NCI-H2107 treated with DMSO at 0.1 percent for 48 hours (cell line): ENCODE measurements at regions not wholly inside any gene's neighbourhood (a gene's known extent, or its start where the extent isn't known, plus 50 kb on each side); places are given as distances from the start of the nearest gene placed in this dataset.
"Not testable (repeated sequence)": the region's sequence is repeated elsewhere in the genome, so short reads cannot be mapped to it uniquely, and the experiment has no call there.

Experiments used
- DNase-seq: peaks from one replicate; lab custom pipeline; 2025; ENCODE audit not compliant: unreplicated experiment; lab: John Stamatoyannopoulos, UW

DNA sequence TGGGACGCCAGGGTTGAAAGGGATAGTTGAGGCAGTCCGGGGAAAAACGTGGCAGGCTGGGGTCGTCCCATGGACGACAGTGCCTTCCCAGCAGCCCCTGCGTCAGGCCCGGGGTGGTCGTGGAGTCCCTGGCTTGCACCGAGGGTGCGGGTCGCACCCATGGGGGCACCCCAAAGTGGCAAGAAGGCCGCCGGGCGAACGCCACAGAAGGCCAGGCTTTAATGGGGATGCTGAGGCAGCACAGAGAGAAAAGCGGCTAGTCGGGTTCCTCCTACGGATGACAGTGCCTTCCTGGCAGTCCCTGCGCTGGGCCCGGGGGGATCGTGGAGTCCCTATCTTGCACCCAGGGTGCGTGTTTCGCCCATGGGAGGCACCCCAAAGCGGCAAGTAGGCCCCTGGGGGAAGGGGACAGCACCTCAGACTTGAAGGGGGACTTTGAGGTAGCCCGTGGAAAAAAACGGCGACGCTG is 158.6 kb upstream of the ALG10B start:
- DNase-seq, result no peak

GRCh38 chr12:38158428-38159091 is 158.0 kb upstream of the ALG10B start:
- no peak for DNase-seq

DNA sequence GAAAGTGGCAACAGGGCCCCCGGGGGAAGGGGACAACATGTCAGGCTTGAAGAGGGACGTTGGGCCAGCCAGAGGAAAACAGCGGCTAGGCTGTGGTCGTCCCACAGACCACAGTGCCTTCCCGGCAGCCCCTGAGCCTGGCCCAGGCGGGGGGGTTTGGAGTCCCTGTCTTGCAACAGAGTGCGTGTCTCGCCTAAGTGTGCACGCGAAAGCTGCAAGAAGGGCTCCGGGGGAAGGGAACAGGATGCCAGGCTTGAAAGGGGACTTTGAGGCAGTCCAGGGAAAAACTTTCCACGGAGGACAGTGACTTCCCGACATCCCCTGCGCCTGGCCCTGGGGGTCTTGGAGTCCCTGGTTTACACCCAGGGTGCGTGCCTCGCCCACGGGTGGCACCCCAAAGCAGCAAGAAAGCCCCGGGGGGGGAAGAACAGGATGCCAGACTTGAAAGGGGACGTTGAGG is 157.5 kb upstream of the ALG10B start:
- no peak for DNase-seq

DNA sequence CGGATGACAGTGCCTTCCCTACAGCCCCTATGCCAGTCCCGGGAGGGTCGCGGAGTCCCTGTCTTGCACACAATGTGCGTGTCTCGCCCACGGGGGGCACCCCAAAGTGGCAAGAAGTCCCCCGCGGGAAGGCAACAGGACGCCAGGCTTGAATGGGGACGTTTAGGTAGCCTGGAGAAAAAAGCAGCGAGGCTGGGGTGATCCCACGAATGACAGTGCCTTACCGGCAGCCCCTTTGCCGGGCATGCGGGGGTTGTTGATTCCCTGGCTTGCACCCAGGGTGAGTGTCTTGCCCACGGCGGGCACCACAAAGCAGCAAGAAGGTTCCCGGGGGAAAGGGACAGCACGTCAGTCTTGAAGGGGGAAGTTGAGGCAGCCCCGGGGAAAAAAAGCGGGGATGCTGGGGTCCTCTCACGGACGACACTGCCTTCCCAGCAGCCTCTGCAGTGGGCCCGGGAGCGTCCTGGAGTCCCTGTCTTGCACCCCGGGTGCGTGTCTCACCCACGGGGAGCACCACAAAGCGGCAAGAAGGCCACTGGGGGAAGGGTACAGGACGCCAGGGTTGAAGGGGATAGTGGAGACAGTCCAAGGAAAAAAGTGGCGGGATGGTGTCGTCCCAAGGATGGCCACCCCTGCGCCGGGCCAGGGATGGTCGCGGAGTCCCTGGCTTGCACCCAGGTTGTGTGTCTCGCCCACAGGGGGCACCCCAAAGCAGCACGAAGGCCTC is 156.8 kb upstream of the ALG10B start:
- DNase-seq, result no peak

DNA sequence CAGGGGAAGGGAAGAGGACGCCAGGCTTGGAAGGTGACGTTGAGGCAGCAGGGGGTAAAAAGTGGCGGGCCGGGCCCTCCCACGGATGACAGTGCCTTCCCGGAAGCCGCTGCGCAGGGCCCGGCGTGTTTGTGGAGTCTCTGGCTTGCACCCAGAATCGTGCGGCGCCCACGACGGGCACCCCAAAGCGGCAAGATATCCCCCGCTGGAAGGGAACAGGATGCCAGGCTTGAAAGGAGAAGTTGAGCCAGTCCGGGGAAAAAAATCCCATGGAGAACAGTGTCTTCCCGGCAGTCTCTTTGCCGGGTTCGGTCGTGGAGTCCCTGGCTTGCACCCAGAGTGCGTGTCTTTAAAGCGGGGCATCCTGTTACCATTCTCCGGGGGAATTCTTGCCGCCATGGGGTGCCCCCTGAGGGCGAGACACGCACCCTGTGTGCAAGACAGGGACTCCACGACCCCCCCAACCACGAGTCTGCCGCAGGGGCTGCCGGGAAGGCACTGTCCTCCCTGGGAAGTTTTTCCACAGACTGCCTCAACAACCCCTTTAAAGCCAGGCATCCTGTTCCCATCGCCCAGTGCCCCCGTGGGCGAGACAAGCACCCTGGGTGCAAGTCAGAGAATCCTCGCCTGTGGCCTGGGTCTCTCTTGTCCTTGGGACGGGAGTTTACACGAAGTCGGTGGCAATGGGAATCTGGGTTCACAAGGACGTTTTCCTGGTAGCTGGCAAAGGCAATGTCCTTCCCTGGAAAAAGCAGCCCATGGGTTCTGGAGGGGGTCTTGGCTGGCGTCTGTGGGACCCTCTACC is 156.1 kb upstream of the ALG10B start:
- no peak for DNase-seq

DNA sequence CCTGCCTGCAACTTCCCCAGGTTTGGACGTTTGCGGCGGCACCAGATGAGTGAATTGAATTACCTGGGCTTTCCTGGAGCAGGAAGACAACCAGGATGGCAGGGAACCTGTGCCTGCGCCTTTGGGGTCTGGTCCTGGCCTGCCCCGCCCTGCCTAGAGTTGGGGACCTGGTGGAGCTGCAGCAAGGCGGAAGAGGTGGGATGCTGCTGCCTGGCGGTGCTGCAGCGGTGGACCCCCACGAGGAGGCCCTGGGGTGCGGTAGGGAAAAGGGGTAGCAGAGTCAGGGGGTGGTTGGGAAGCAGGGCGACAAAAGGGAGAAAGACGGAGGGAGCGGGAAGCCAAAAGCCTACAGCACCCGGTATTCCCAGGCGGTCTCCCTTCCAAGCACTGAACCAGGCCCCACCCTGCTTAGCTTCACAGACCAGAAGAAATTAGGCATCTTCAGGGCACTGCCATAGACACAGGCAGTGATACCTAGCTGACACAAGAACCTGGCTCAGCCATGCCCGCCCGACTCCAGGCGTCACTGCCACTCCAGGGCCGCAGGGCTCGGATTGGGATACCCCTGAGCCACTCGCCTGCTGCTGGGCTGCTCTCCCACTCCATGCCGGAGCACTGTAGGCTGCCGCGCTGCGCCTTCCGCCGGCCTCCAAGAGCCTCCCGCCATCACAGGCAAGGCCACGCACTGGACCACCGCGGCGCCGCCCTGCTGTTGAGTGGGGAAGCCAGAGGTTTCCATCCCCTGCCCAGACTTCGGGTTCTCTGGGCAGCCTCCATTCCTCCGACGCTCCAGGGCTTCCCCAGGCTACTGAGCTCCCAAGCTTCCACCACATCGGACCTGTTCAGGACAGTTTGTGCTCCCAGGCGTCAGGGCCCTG is 155.2 kb upstream of the ALG10B start:
- no peak for DNase-seq

DNA sequence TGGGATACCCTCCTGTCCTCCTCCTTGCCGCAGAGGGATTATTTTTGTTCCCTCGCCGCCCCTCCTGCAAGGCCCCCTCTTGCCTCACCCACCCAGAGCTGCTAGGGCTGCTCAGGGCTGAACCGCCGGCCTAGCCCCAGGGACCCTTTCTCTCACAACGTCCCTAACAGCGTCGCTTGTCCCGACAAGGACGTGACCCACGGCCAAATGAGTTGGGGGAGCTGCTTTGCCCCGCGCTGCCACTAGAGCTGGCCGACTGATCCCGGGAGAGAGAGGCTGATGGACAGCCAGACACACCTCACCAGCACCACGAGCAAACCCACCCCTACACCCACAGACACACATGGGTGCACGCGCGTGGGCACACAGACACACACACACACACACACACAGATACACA is 154.6 kb upstream of the ALG10B start:
- DNase-seq, result no peak

DNA sequence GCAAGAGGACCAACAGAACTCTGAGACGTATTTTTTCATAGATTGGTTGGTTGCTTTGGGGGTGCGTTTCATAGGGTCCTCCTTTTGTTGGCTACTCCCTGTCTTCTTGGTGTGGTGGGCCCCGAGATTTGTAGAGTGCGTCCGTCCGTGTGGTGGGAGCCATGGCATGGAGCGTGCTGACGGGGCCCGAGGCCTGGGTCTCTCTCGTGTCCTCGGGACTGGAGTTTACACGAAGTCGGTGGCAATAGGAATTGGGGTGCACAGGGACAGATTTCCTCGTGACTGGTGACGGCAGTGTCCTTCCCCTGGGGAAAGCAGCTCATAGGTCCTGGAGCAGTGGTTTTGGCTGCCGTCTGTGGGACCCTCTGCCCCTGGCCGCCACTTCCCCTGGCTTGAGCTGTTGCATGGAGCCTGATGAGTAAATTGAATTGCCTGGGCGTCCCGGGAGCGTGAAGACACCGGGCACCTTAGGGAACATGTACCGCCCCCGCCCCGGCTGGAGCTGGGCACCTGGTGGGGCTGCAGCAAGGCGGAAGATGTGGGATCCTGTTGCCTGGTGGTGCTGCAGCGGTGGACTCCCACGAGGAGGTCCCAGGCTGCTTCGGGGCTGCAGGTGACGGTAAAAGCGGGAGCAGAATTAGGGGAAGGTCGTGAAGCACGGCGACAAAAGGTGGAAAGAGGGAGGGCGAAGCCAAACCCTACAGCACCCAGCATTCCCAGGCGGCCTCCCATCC is 153.7 kb upstream of the ALG10B start:
- no peak for DNase-seq

- no peak for DNase-seq
Measured at GRCh38 chr12:38163442-38163801, 153.2 kb upstream of the ALG10B start.

- no peak for DNase-seq
Measured at GRCh38 chr12:38166225-38166624, 150.3 kb upstream of the ALG10B start.

DNA sequence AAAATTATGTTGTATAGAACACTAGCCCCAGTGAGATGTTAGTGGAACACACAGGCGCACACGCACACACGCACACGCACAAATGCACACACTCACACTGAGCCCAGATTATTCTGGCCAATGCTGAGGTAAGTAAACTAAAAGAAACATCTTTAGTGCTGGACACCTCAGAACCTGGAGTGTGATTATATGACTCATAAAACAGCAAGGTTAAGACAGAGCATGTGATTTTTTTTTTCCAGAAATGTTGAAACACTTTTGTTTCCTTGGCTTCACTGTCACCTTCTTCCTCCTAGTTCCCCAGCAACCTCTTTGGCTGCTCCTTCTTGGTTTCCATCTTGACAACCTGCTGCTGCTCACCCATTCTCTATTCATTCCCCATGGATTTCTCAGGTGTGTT is 141.0 kb upstream of the ALG10B start:
- no peak for DNase-seq

DNA sequence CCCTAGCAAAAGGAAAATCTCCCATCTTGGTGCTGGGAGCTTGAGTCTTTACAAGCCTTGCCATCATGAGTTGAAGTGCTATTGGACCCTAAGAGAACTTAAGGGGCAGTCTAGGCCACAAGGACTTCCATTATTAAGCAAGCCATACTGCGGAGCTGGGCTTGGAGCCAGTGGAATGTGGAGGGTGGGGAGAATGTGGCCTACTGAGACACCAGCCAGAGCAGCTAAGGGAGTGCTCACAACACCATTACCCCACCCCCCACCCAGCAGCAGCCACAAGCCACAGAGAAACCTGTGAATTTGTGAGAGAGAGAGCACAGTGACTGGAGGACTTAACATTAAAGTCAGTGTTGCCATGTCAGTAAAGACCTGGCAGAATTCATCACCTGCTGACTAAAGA is 133.0 kb upstream of the ALG10B start:
- not testable (repeated sequence) for DNase-seq

GRCh38 chr12:38197286-38197685 is 119.3 kb upstream of the ALG10B start:
- DNase-seq, result not testable (repeated sequence)

DNA sequence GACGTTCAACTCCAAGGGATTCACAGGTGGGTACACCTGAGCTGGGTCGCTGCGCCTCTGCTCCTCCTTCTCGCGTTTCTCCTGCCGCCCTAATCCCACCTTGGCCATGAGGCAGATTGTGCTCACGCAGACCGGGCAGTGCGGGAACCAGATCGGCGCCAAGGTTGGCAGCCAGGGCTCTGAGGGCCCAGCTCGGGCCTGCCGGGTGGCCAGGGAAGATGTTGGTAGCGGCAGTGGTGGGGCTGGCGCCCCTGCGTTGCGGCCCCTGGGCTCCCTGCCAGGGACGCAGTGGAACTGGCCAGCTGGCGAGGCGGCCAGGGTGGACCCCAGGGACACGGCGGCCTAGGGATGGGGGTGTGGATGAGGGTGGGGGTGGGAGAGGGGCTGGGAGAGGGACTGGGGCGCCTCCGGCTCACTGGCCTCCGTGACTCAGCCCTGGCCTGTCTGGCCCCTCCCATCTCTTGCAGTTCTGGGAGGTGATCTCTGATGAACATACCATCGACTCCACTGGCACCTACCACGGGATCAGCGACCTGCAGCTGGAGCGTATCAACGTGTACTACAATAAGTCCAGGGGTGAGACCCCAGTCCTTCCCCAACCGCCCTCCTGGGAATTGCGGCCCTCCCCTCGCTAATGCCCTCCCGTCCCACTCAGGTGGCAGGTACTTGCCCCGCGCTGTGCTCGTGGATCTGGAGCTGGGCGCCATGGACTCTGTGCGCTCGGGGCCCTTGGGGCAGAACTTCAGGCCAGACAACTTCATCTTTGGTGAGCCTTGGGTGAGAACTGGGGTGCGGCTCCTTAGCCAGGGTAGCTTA is 114.9 kb upstream of the ALG10B start:
- DNase-seq, result no peak

DNA sequence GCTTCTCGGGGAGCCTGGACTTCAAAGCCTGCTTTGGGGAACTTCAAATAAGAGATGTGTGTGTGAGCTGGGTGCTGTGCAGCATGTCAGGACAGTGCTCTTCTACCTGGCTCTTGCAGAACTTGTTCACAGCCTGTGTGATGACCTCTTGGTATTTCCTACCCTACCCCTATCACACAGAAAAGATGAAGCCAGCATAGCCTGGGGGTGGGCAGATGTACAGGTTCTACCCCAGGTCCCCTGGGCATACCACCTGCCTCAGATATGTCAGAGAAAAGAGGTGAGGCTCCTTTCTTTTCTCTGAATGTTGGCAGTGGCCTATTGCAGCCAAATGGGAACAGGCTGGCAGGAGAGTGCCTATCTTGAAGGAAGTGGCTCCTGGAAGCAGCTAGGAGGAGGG is 111.7 kb upstream of the ALG10B start:
- no peak for DNase-seq

DNA sequence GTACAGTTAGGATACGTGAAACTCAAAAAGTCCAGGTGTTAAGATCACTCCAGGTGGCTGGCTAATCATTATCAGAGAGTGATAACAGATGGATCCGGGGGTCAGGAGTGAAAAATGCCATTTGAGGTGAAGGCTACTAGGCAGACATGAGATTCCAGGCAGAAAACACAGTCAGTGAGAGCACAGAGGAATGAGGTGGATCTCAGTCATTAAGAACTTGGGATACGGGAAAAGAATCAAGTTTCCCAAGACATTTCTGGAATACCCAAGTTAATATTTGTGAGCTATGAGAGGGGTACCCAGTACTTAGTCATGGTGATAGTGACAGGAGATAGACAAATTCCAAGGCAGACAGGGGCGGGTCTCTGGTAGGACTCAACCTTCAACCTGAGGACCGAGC is 94.6 kb upstream of the ALG10B start:
- no peak for DNase-seq

DNA sequence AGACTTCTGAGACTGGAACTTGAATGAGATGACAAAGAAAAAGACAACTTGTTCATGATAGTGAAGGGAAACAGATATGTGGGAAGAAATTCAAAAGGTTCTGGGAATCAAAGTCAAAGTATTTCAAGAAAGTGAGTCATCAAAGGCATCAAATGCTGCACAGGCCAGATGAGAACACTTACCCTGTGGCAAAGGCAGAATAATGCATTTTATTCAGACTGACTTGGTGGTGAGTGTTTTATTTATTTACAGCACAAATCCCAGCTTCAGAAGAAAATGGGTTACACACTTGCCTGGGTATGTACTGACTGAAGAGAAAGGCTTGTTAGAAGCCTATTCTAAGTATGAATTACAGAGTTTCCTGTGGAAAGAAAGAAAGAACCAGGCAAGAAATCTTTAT is 78.2 kb upstream of the ALG10B start:
- DNase-seq, result not testable (repeated sequence)

DNA sequence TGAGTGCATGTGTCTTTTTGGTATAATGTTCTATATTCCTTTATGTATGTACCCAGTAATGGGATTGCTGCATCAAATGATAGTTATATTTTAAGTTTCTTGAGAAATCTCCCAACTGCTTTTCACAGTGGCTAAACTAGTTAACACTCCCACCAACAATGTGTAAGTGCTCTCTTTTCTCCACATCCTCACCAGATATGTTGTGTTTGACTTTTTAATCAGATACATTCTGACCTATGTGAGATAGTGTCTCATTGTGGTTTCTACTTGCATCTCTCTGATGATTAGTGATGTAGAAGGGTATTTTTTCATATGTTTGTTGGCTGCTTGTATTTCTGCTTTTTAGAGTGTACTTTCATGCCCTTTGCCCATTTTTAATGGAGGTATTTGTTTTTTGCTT is 62.8 kb upstream of the ALG10B start:
- DNase-seq, result no peak

GRCh38 chr12:38258411-38258810 is 58.2 kb upstream of the ALG10B start:
- DNase-seq, result no peak
